ENCODE measurements at regions not wholly inside any gene's neighbourhood (a gene's known extent, or its start where the extent isn't known, plus 50 kb on each side); places are given as distances from the start of the nearest gene placed in this dataset.

GRCh38 chr20:51312480-51312783 is 230.1 kb downstream of the NFATC2 start:
- TF ChIP-seq CTCF (IDR thresholded peaks at IDR 0.05; ENCODE audit: low read depth, low read length, poor library complexity, severe bottlenecking) (no peak), EZH2phosphoT487 (IDR thresholded peaks at IDR 0.05; ENCODE audit: borderline replicate concordance, low read length) (no peak)

Data from DOHH2 (cell line).